ENCODE measurements at regions not wholly inside any gene's neighbourhood (a gene's known extent, or its start where the extent isn't known, plus 50 kb on each side); places are given as distances from the start of the nearest gene placed in this dataset.

DNA sequence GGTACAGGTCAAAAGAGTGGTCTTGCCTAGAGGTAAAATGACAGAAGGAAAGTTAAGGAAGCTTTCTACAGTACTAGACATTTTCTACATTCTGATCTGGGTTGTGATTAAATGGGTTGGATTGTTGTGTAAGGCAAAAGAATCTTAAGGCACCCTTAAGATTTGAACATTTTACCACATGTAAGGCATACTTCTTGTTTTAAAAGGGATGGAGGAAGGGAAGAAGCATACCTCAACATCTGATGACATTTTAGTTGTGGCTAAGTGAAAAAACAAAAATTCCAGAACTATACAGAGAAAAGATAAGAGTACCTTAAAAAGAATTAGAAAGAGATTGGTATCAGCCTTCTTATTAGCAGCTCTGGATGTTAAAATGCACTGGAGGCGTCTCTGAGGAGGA, 356.0 kb upstream of the CADM1 start:
- H3K4me3 ChIP-seq (ENCODE audit: low read depth, low read length) = no peak overlapping the region
- TF ChIP-seq, protein P1, sequence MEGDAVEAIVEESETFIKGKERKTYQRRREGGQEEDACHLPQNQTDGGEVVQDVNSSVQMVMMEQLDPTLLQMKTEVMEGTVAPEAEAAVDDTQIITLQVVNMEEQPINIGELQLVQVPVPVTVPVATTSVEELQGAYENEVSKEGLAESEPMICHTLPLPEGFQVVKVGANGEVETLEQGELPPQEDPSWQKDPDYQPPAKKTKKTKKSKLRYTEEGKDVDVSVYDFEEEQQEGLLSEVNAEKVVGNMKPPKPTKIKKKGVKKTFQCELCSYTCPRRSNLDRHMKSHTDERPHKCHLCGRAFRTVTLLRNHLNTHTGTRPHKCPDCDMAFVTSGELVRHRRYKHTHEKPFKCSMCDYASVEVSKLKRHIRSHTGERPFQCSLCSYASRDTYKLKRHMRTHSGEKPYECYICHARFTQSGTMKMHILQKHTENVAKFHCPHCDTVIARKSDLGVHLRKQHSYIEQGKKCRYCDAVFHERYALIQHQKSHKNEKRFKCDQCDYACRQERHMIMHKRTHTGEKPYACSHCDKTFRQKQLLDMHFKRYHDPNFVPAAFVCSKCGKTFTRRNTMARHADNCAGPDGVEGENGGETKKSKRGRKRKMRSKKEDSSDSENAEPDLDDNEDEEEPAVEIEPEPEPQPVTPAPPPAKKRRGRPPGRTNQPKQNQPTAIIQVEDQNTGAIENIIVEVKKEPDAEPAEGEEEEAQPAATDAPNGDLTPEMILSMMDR (IDR thresholded peaks at IDR 0.05; ENCODE audit: insufficient read depth, low read depth, low read length) = no peak
- no peak for DNase-seq (ENCODE audit: low read depth)

DNA sequence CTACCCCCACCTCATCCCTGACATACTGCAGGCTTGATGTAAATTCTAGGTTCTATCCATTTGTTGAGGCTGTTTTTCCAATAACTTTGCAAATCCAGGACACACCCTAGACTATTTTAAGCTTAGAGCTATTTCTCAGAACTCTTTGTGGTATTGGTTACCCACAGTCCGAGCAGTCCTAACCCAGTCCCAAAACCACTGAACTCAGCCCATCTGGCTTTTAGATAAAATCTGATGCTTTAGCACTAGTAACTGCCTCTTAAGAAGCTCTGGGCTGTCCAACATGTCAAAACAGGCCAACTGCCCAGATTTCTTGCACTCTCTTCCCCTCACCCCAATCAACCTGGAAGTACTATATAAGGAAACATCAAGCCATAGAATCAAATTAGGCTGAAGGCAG, 344.4 kb upstream of the CADM1 start:
- no peak for DNase-seq (ENCODE audit: low read depth)
- TF ChIP-seq, protein P1 (IDR thresholded peaks at IDR 0.05; ENCODE audit: insufficient read depth, low read depth, low read length) = no peak
- H3K4me3 ChIP-seq (ENCODE audit: low read depth, low read length) = no peak overlapping the region

DNA sequence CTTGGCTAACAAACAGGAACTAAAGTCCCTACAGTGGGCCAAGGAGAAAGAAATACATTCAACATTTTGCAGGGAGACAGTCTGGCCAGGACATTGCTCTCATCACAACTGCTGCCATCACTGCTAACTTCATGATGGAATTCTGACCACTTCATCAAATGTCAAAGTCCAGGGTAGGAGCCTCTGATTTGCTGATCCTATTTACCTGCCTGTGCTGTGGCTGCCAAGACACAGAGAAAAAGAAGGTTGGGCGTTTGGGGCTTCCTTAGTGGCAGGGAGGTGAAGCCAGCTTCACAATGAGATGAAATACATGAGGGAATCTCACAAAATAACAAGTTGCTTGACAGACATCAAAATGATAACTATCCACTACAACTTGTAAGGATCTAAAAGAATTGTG, 343.9 kb upstream of the CADM1 start:
- no peak for DNase-seq (ENCODE audit: low read depth)
- no peak overlapping the region for H3K4me3 ChIP-seq (ENCODE audit: low read depth, low read length)
- TF ChIP-seq, protein P1 (IDR thresholded peaks at IDR 0.05; ENCODE audit: insufficient read depth, low read depth, low read length) = no peak

DNA sequence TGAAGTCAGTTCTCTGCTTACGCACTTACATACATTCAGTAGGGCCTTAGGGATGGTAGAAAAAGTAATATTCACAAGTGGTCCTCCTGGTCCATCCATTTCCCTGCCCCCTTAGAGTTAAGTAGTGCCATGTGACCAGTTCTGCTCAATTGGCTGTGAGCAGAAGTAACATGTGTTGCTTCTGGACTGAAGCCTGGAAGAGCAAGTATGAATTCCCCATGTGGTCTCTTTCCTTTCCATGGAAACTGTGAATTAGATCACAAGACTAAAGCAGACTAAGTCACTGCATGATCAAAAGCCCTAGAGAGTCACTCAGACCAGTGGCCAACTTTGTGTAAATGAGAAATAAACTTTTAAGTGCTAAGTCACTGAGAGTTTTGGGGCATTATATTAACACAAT, 341.7 kb upstream of the CADM1 start:
- no peak for DNase-seq (ENCODE audit: low read depth)
- TF ChIP-seq, protein P1 (IDR thresholded peaks at IDR 0.05; ENCODE audit: insufficient read depth, low read depth, low read length) = no peak
- H3K4me3 ChIP-seq (ENCODE audit: low read depth, low read length) = no peak overlapping the region

DNA sequence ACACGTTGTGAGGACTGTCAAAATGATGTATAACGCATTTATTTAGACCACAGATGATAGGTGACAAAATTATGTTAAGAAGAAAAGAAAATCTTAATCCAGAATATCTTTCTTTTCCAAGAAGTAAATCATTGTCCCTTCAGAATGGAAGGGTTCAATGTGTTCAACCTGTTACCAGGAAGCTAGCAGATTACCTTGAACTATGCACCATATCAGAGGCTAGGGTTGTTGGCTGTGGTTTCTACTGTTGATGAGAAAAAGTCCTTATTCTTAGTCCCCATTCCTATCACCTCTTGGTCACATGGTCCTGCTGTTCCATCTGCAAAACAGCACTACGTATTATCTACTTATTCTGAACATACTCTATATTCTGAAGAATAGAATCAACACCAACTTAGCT, 339.5 kb upstream of the CADM1 start:
- H3K4me3 ChIP-seq (ENCODE audit: low read depth, low read length) = no peak overlapping the region
- no peak for DNase-seq (ENCODE audit: low read depth)
- TF ChIP-seq, protein P1 (IDR thresholded peaks at IDR 0.05; ENCODE audit: insufficient read depth, low read depth, low read length) = no peak

DNA sequence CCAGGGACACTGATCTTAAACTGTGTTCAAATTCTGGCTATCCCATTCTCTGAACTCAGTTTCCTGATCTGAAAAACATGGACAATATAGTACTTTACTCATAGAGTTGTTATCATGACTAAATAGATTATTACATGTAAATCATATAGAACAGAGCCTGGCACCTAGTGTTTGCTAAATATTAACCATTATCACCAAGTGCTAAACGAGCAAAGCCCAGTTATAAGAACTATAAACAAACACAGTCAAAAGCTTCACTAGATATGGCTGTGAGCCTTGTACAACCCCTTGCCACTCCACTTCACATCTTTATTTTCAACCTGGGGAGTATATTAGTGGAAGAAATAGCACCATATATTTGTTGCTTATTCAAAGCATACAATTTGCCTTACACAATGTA, 338.9 kb upstream of the CADM1 start:
- no peak overlapping the region for H3K4me3 ChIP-seq (ENCODE audit: low read depth, low read length)
- TF ChIP-seq, protein P1 (IDR thresholded peaks at IDR 0.05; ENCODE audit: insufficient read depth, low read depth, low read length) = no peak
- no peak for DNase-seq (ENCODE audit: low read depth)

DNA sequence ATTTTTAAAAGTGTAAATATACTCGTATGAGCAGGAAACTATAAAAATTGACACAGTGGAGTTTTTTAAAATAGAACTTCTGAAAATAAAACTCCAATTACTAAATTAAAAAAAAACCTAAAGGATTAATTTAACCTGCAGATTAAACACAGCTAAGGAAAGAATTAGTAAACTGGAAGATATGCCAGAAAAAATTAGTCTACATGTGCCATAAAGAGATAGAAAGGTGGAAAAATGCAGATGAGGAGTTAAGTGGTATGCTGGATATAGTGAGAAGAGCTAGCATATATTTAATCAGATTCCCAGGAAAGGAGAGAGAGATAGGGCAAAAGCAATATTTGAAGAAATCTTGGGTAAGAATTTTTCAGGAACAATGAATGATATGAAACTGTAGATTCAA, 315.8 kb upstream of the CADM1 start:
- H3K4me3 ChIP-seq (ENCODE audit: low read depth, low read length) = no peak overlapping the region
- DNase-seq (ENCODE audit: low read depth) = no peak
- TF ChIP-seq, protein P1 (IDR thresholded peaks at IDR 0.05; ENCODE audit: insufficient read depth, low read depth, low read length) = no peak
